ENCODE measurements at regions not wholly inside any gene's neighbourhood (a gene's known extent, or its start where the extent isn't known, plus 50 kb on each side); places are given as distances from the start of the nearest gene placed in this dataset.
"Not testable (repeated sequence)": the region's sequence is repeated elsewhere in the genome, so short reads cannot be mapped to it uniquely, and the experiment has no call there.

GRCh38 chr4:154035341-154035740, 246.5 kb upstream of the SFRP2 start:
- H3K9ac ChIP-seq (ENCODE audit: low read length in 5 of 5) = no peak overlapping the region
- H3K4me3 ChIP-seq (ENCODE audit: low read depth in 1 of 5, low read length in 5 of 5) = no peak overlapping the region
- no peaks in the 10 kb centered on the region for H3K36me3 ChIP-seq (ENCODE audit: control insufficient read depth in 5 of 5, insufficient read depth in 5 of 5, low read length in 5 of 5)
- no peaks in the 10 kb centered on the region for H3K9me3 ChIP-seq (ENCODE audit: control insufficient read depth in 5 of 5, low read length in 5 of 5)
- no peak overlapping the region for H3K27ac ChIP-seq (ENCODE audit: low read depth, low read length)
- no peaks in the 10 kb centered on the region for H3K4me1 ChIP-seq (ENCODE audit: control insufficient read depth in 5 of 5, insufficient read depth in 5 of 5, low read length in 5 of 5)
- no peaks in the 10 kb centered on the region for H3K27me3 ChIP-seq (ENCODE audit: control insufficient read depth in 5 of 5, insufficient read depth in 4 of 5, low read length in 5 of 5)

GRCh38 chr4:154033921-154034320, 245.0 kb upstream of the SFRP2 start:
- H3K27ac ChIP-seq (ENCODE audit: low read depth, low read length) = no peak overlapping the region
- H3K36me3 ChIP-seq (ENCODE audit: control insufficient read depth in 5 of 5, insufficient read depth in 5 of 5, low read length in 5 of 5) = no peaks in the 10 kb centered on the region

GRCh38 chr4:154032914-154033313, 244.0 kb upstream of the SFRP2 start:
- Histone ChIP-seq H3K9ac (ENCODE audit: low read length in 5 of 5) (no peak overlapping the region), H3K27ac (ENCODE audit: low read depth, low read length) (no peak overlapping the region), H3K36me3 (ENCODE audit: control insufficient read depth in 5 of 5, insufficient read depth in 5 of 5, low read length in 5 of 5) (no peaks in the 10 kb centered on the region), H3K4me3 (ENCODE audit: low read depth in 1 of 5, low read length in 5 of 5) (no peak overlapping the region), H3K4me1 (ENCODE audit: control insufficient read depth in 5 of 5, insufficient read depth in 5 of 5, low read length in 5 of 5) (no peaks in the 10 kb centered on the region), H3K9me3 (ENCODE audit: control insufficient read depth in 5 of 5, low read length in 5 of 5) (no peaks in the 10 kb centered on the region), H3K27me3 (ENCODE audit: control insufficient read depth in 5 of 5, insufficient read depth in 4 of 5, low read length in 5 of 5) (no peaks in the 10 kb centered on the region)

More at GRCh38 chr4:154033921-154034320, 245.0 kb upstream of the SFRP2 start:
- H3K9ac ChIP-seq (ENCODE audit: low read length in 5 of 5) = no peak overlapping the region
- no peaks in the 10 kb centered on the region for H3K4me1 ChIP-seq (ENCODE audit: control insufficient read depth in 5 of 5, insufficient read depth in 5 of 5, low read length in 5 of 5)
- H3K9me3 ChIP-seq (ENCODE audit: control insufficient read depth in 5 of 5, low read length in 5 of 5) = no peaks in the 10 kb centered on the region
- H3K4me3 ChIP-seq (ENCODE audit: low read depth in 1 of 5, low read length in 5 of 5) = no peak overlapping the region
- no peaks in the 10 kb centered on the region for H3K27me3 ChIP-seq (ENCODE audit: control insufficient read depth in 5 of 5, insufficient read depth in 4 of 5, low read length in 5 of 5)

GRCh38 chr4:154030746-154031145, 241.9 kb upstream of the SFRP2 start:
- Histone ChIP-seq H3K9ac (ENCODE audit: low read length in 5 of 5) (no peak overlapping the region), H3K9me3 (ENCODE audit: control insufficient read depth in 5 of 5, low read length in 5 of 5) (no peaks in the 10 kb centered on the region), H3K27me3 (ENCODE audit: control insufficient read depth in 5 of 5, insufficient read depth in 4 of 5, low read length in 5 of 5) (no peaks in the 10 kb centered on the region), H3K27ac (ENCODE audit: low read depth, low read length) (no peak overlapping the region), H3K4me3 (ENCODE audit: low read depth in 1 of 5, low read length in 5 of 5) (no peak overlapping the region), H3K36me3 (ENCODE audit: control insufficient read depth in 5 of 5, insufficient read depth in 5 of 5, low read length in 5 of 5) (no peaks in the 10 kb centered on the region), H3K4me1 (ENCODE audit: control insufficient read depth in 5 of 5, insufficient read depth in 5 of 5, low read length in 5 of 5) (no peaks in the 10 kb centered on the region)

- H3K4me1 ChIP-seq (ENCODE audit: control insufficient read depth in 5 of 5, insufficient read depth in 5 of 5, low read length in 5 of 5) = no peaks in the 10 kb centered on the region
- H3K27me3 ChIP-seq (ENCODE audit: control insufficient read depth in 5 of 5, insufficient read depth in 4 of 5, low read length in 5 of 5) = no peaks in the 10 kb centered on the region
- no peaks in the 10 kb centered on the region for H3K36me3 ChIP-seq (ENCODE audit: control insufficient read depth in 5 of 5, insufficient read depth in 5 of 5, low read length in 5 of 5)
- H3K4me3 ChIP-seq (ENCODE audit: low read depth in 1 of 5, low read length in 5 of 5) = no peak overlapping the region
- H3K27ac ChIP-seq (ENCODE audit: low read depth, low read length) = no peak overlapping the region
- H3K9ac ChIP-seq (ENCODE audit: low read length in 5 of 5) = no peak overlapping the region
- no peaks in the 10 kb centered on the region for H3K9me3 ChIP-seq (ENCODE audit: control insufficient read depth in 5 of 5, low read length in 5 of 5)
Measured at GRCh38 chr4:154030152-154030551, 241.3 kb upstream of the SFRP2 start.

- H3K4me3 ChIP-seq (ENCODE audit: low read depth in 1 of 5, low read length in 5 of 5) = no peak overlapping the region
- no peaks in the 10 kb centered on the region for H3K36me3 ChIP-seq (ENCODE audit: control insufficient read depth in 5 of 5, insufficient read depth in 5 of 5, low read length in 5 of 5)
- H3K27me3 ChIP-seq (ENCODE audit: control insufficient read depth in 5 of 5, insufficient read depth in 4 of 5, low read length in 5 of 5) = no peaks in the 10 kb centered on the region
- no peak overlapping the region for H3K9ac ChIP-seq (ENCODE audit: low read length in 5 of 5)
- no peaks in the 10 kb centered on the region for H3K4me1 ChIP-seq (ENCODE audit: control insufficient read depth in 5 of 5, insufficient read depth in 5 of 5, low read length in 5 of 5)
- H3K27ac ChIP-seq (ENCODE audit: low read depth, low read length) = no peak overlapping the region
- no peaks in the 10 kb centered on the region for H3K9me3 ChIP-seq (ENCODE audit: control insufficient read depth in 5 of 5, low read length in 5 of 5)
Measured at GRCh38 chr4:154029171-154029570, 240.3 kb upstream of the SFRP2 start.

- Histone ChIP-seq H3K27me3 (ENCODE audit: control insufficient read depth in 5 of 5, insufficient read depth in 4 of 5, low read length in 5 of 5) (no peaks in the 10 kb centered on the region), H3K9me3 (ENCODE audit: control insufficient read depth in 5 of 5, low read length in 5 of 5) (no peaks in the 10 kb centered on the region), H3K36me3 (ENCODE audit: control insufficient read depth in 5 of 5, insufficient read depth in 5 of 5, low read length in 5 of 5) (no peaks in the 10 kb centered on the region), H3K27ac (ENCODE audit: low read depth, low read length) (no peak overlapping the region), H3K4me1 (ENCODE audit: control insufficient read depth in 5 of 5, insufficient read depth in 5 of 5, low read length in 5 of 5) (no peaks in the 10 kb centered on the region), H3K9ac (ENCODE audit: low read length in 5 of 5) (no peak overlapping the region), H3K4me3 (ENCODE audit: low read depth in 1 of 5, low read length in 5 of 5) (no peak overlapping the region)
Measured at GRCh38 chr4:154025110-154025509, 236.2 kb upstream of the SFRP2 start.

- H3K4me3 ChIP-seq (ENCODE audit: low read depth in 1 of 5, low read length in 5 of 5) = no peak overlapping the region
Measured at GRCh38 chr4:154024097-154024694, 235.3 kb upstream of the SFRP2 start.

GRCh38 chr4:154023671-154024070, 234.8 kb upstream of the SFRP2 start:
- H3K36me3 ChIP-seq (ENCODE audit: control insufficient read depth in 5 of 5, insufficient read depth in 5 of 5, low read length in 5 of 5); H3K27me3 ChIP-seq (ENCODE audit: control insufficient read depth in 5 of 5, insufficient read depth in 4 of 5, low read length in 5 of 5); H3K9ac ChIP-seq (ENCODE audit: low read length in 5 of 5); H3K4me3 ChIP-seq (ENCODE audit: low read depth in 1 of 5, low read length in 5 of 5); H3K9me3 ChIP-seq (ENCODE audit: control insufficient read depth in 5 of 5, low read length in 5 of 5); H3K27ac ChIP-seq (ENCODE audit: low read depth, low read length): not testable (repeated sequence)
- peaks cover 0 to 11% (median 7%) of the 10 kb centered on the region in 5 donors for H3K4me1 ChIP-seq (ENCODE audit: control insufficient read depth in 5 of 5, insufficient read depth in 5 of 5, low read length in 5 of 5)

More at GRCh38 chr4:154024097-154024694, 235.3 kb upstream of the SFRP2 start:
- no peak overlapping the region for H3K27ac ChIP-seq (ENCODE audit: low read depth, low read length)
- no peaks in the 10 kb centered on the region for H3K27me3 ChIP-seq (ENCODE audit: control insufficient read depth in 5 of 5, insufficient read depth in 4 of 5, low read length in 5 of 5)
- H3K9me3 ChIP-seq (ENCODE audit: control insufficient read depth in 5 of 5, low read length in 5 of 5) = no peaks in the 10 kb centered on the region
- no peaks in the 10 kb centered on the region for H3K36me3 ChIP-seq (ENCODE audit: control insufficient read depth in 5 of 5, insufficient read depth in 5 of 5, low read length in 5 of 5)
- no peak overlapping the region for H3K9ac ChIP-seq (ENCODE audit: low read length in 5 of 5)
- peaks cover 0 to 7% (median 5%) of the 10 kb centered on the region in 5 donors for H3K4me1 ChIP-seq (ENCODE audit: control insufficient read depth in 5 of 5, insufficient read depth in 5 of 5, low read length in 5 of 5)

GRCh38 chr4:154019811-154020210, 230.9 kb upstream of the SFRP2 start:
- no peak overlapping the region for H3K9ac ChIP-seq (ENCODE audit: low read length in 5 of 5)
- H3K27ac ChIP-seq (ENCODE audit: low read depth, low read length) = no peak overlapping the region
- H3K36me3 ChIP-seq (ENCODE audit: control insufficient read depth in 5 of 5, insufficient read depth in 5 of 5, low read length in 5 of 5) = no peaks in the 10 kb centered on the region
- H3K4me3 ChIP-seq (ENCODE audit: low read depth in 1 of 5, low read length in 5 of 5) = no peak overlapping the region
- peaks cover 0 to 26% (median 18%) of the 10 kb centered on the region in 5 donors for H3K4me1 ChIP-seq (ENCODE audit: control insufficient read depth in 5 of 5, insufficient read depth in 5 of 5, low read length in 5 of 5)
- no peaks in the 10 kb centered on the region for H3K9me3 ChIP-seq (ENCODE audit: control insufficient read depth in 5 of 5, low read length in 5 of 5)
- H3K27me3 ChIP-seq (ENCODE audit: control insufficient read depth in 5 of 5, insufficient read depth in 4 of 5, low read length in 5 of 5) = no peaks in the 10 kb centered on the region
